ENCODE measurements at regions not wholly inside any gene's neighbourhood (a gene's known extent, or its start where the extent isn't known, plus 50 kb on each side); places are given as distances from the start of the nearest gene placed in this dataset.

GRCh38 chr2:187126247-187127005 lies 277.5 kb upstream of the ZSWIM2 start:
- no peak overlapping the region for H2AFZ ChIP-seq (ENCODE audit: low read length)

More at GRCh38 chr2:187126247-187127005, 277.5 kb upstream of the ZSWIM2 start:
- no peak overlapping the region for H3K9ac ChIP-seq (ENCODE audit: extremely low read depth, insufficient read length, low read length)
- no peaks in the 10 kb centered on the region for H3K36me3 Mint-ChIP-seq (ENCODE audit: insufficient read depth in 1 of 3, low read depth in 3 of 3)
- H3K18ac ChIP-seq (ENCODE audit: insufficient read length, low read depth, low read length) = no peak overlapping the region
- no CpG with 5 or more reads among the region's 5 CpGs for WGBS (ENCODE audit: extremely low coverage, insufficient read length, low lambda C conversion rate)
- H3K79me2 ChIP-seq (ENCODE audit: insufficient read depth, low read length) = no peaks in the 10 kb centered on the region
- no peaks in the 10 kb centered on the region for H3K4me1 ChIP-seq (ENCODE audit: insufficient read depth, low read length)
- no peak overlapping the region for H4K5ac ChIP-seq (ENCODE audit: insufficient read length, low read depth, low read length)
- H2BK15ac ChIP-seq (ENCODE audit: low read depth, low read length) = no peak overlapping the region
- peaks cover 2% of the 10 kb centered on the region in 2 experiments; a peak in 3 of 4 replicates for H3K4me1 Mint-ChIP-seq
- H2BK20ac ChIP-seq (ENCODE audit: low read depth, low read length, poor library complexity, severe bottlenecking) = no peak overlapping the region
- no peaks in the 10 kb centered on the region; a peak in 1 of 5 replicates for H3K9me3 Mint-ChIP-seq
- no peak overlapping the region for H3K27ac Mint-ChIP-seq
- no peak overlapping the region for H3K56ac ChIP-seq (ENCODE audit: insufficient read length, low read depth, low read length)
- H2BK120ac ChIP-seq (ENCODE audit: low read depth, low read length, poor library complexity, severe bottlenecking) = no peak overlapping the region
- TF ChIP-seq, protein P1, sequence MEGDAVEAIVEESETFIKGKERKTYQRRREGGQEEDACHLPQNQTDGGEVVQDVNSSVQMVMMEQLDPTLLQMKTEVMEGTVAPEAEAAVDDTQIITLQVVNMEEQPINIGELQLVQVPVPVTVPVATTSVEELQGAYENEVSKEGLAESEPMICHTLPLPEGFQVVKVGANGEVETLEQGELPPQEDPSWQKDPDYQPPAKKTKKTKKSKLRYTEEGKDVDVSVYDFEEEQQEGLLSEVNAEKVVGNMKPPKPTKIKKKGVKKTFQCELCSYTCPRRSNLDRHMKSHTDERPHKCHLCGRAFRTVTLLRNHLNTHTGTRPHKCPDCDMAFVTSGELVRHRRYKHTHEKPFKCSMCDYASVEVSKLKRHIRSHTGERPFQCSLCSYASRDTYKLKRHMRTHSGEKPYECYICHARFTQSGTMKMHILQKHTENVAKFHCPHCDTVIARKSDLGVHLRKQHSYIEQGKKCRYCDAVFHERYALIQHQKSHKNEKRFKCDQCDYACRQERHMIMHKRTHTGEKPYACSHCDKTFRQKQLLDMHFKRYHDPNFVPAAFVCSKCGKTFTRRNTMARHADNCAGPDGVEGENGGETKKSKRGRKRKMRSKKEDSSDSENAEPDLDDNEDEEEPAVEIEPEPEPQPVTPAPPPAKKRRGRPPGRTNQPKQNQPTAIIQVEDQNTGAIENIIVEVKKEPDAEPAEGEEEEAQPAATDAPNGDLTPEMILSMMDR (conservative IDR thresholded peaks at IDR 0.05) = no peak
- H4K91ac ChIP-seq (ENCODE audit: insufficient read length, low read depth, low read length) = no peak overlapping the region
- no peak overlapping the region for H2BK5ac ChIP-seq (ENCODE audit: insufficient read length, low read length)
- H3K79me1 ChIP-seq (ENCODE audit: insufficient read depth, low read depth, low read length, poor library complexity, severe bottlenecking) = no peaks in the 10 kb centered on the region
- H3K27me3 ChIP-seq (ENCODE audit: insufficient read depth, low read length) = no peaks in the 10 kb centered on the region; the same call in 1 of the 2 replicates
- no peaks in the 10 kb centered on the region for H4K20me1 ChIP-seq (ENCODE audit: control insufficient read depth, insufficient read depth, insufficient read length)
- H3K4me3 Mint-ChIP-seq = no peak overlapping the region
- H3K9me3 ChIP-seq (ENCODE audit: control insufficient read depth, low read depth, low read length) = no peaks in the 10 kb centered on the region
- H3K4ac ChIP-seq (ENCODE audit: low read depth, low read length) = no peak overlapping the region
- H3K4me2 ChIP-seq (ENCODE audit: insufficient read depth, insufficient read length, low read length) = no peak overlapping the region
- DNase-seq = no peak
- H3K14ac ChIP-seq (ENCODE audit: insufficient read depth, low read length) = no peak overlapping the region
- H3K27me3 Mint-ChIP-seq (ENCODE audit: low read depth) = no peaks in the 10 kb centered on the region
- no peak overlapping the region for H4K8ac ChIP-seq (replicated peaks; ENCODE audit: insufficient read length, low read depth, low read length)
- H3K27ac ChIP-seq (ENCODE audit: insufficient read length, low read depth, low read length) = no peak overlapping the region
- H3T11ph ChIP-seq (ENCODE audit: low read length) = no peak overlapping the region
- no peaks in the 10 kb centered on the region for H3K23me2 ChIP-seq (ENCODE audit: insufficient read length, low read depth, low read length, poor library complexity, severe bottlenecking)
- no peak overlapping the region for H3K23ac ChIP-seq (ENCODE audit: insufficient read length, low read depth, low read length)
- H2BK12ac ChIP-seq (ENCODE audit: insufficient read length, low read depth, low read length) = no peak overlapping the region
- no peak overlapping the region for H2AK5ac ChIP-seq (ENCODE audit: insufficient read length, low read length)
